CD14-positive monocyte (primary cell): ENCODE measurements at regions not wholly inside any gene's neighbourhood (a gene's known extent, or its start where the extent isn't known, plus 50 kb on each side); places are given as distances from the start of the nearest gene placed in this dataset.
A peak's percentile ranks its signal among the peaks of the same experiment; 100 is the strongest.
"Not testable (repeated sequence)": the region's sequence is repeated elsewhere in the genome, so short reads cannot be mapped to it uniquely, and the experiment has no call there.

Source experiments
- DNase-seq, 3 donors: peaks; one replicate each; pipeline ENCODE4 v3.0.0-alpha.2; 2011 to 2022
- H2AFZ ChIP-seq: 2 replicates; pipeline ENCODE4 v1.6.0; 2012; ENCODE audit warnings: mild to moderate bottlenecking, low read depth, low read length, inconsistent platforms; ENCODE audit not compliant: insufficient read depth, poor library complexity, severe bottlenecking
- H3K27ac ChIP-seq, 2 donors: 1 replicate in 1 of 2; 2 replicates in 1 of 2; pipeline ENCODE4 v1.5.1; 2012 to 2013; ENCODE audit warnings: low read length in 2 of 2, control low read depth in 1 of 2, inconsistent platforms in 1 of 2, low read depth in 1 of 2, mild to moderate bottlenecking in 1 of 2
- H3K27me3 ChIP-seq, 2 donors: one replicate each; pipeline versions ENCODE4 v1.6.0 to v1.6.1; 2011 to 2013; ENCODE audit warnings: low read length in 2 of 2; ENCODE audit not compliant: control insufficient read depth in 2 of 2, insufficient read depth in 2 of 2
- H3K36me3 ChIP-seq, 2 donors: replicated peaks in 1 of 2; 1 replicate in 1 of 2; 2 replicates in 1 of 2; pipeline versions ENCODE4 v1.5.1 to v1.6.1; 2012 to 2013; ENCODE audit warnings: low read length in 2 of 2, control low read depth in 1 of 2, inconsistent platforms in 1 of 2, mild to moderate bottlenecking in 1 of 2; ENCODE audit not compliant: insufficient read depth in 2 of 2, control insufficient read depth in 1 of 2
- H3K4me1 ChIP-seq, 2 donors: 1 replicate in 1 of 2; 2 replicates in 1 of 2; pipeline versions ENCODE4 v1.5.1 to v1.6.1; 2012 to 2013; ENCODE audit warnings: low read length in 2 of 2, control low read depth in 1 of 2, inconsistent platforms in 1 of 2, mild to moderate bottlenecking in 1 of 2, moderate library complexity in 1 of 2; ENCODE audit not compliant: insufficient read depth in 2 of 2, control insufficient read depth in 1 of 2
- H3K4me2 ChIP-seq: replicated peaks from 2 replicates; pipeline ENCODE3; 2012; ENCODE audit warnings: low read length, moderate library complexity, mild to moderate bottlenecking; ENCODE audit not compliant: poor library complexity, severe bottlenecking; ENCODE audit errors: extremely low read depth
- H3K4me3 ChIP-seq, 3 experiments: fragments of 200-600 bp in 1 of 3; sonication (generic) in 1 of 3; replicated peaks in 1 of 3; 1 replicate in 2 of 3; 2 replicates in 1 of 3; pipeline ENCODE4 v1.5.1; 2011 to 2013; ENCODE audit warnings: low read length in 3 of 3, mild to moderate bottlenecking in 3 of 3, control low read depth in 2 of 3, low read depth in 2 of 3, inconsistent platforms in 1 of 3, moderate library complexity in 1 of 3
- H3K79me2 ChIP-seq: 2 replicates; pipeline ENCODE4 v1.6.0; 2012; ENCODE audit warnings: mild to moderate bottlenecking, control low read depth, inconsistent platforms, low read length, moderate library complexity; ENCODE audit not compliant: insufficient read depth
- H3K9ac ChIP-seq: 2 replicates; pipeline ENCODE4 v1.6.0; 2017; ENCODE audit warnings: low read length, mild to moderate bottlenecking; ENCODE audit not compliant: insufficient read depth, poor library complexity, severe bottlenecking
- H3K9me3 ChIP-seq, 2 donors: replicated peaks in 1 of 2; 1 replicate in 1 of 2; 2 replicates in 1 of 2; pipeline versions ENCODE4 v1.5.1 to v1.6.1; 2012 to 2013; ENCODE audit warnings: low read length in 2 of 2, control low read depth in 1 of 2; ENCODE audit not compliant: control insufficient read depth in 1 of 2, insufficient read depth in 1 of 2
- H4K20me1 ChIP-seq: 2 replicates; pipeline ENCODE4 v1.6.0; 2012; ENCODE audit warnings: mild to moderate bottlenecking, low read length, control low read depth, moderate library complexity; ENCODE audit not compliant: insufficient read depth
- H3K27ac Mint-ChIP-seq, 7 donors: one replicate each; pipeline ENCODE4 v1.8.0; 2020; ENCODE audit warnings: mild to moderate bottlenecking in 7 of 7, mixed read lengths in 7 of 7, moderate library complexity in 6 of 7, inconsistent platforms in 2 of 7
- H3K27me3 Mint-ChIP-seq, 3 donors: one replicate each; pipeline ENCODE4 v1.8.0; 2021 to 2022; ENCODE audit warnings: low read depth in 3 of 3, mild to moderate bottlenecking in 3 of 3, mixed read lengths in 3 of 3, moderate library complexity in 3 of 3, inconsistent platforms in 1 of 3
- H3K36me3 Mint-ChIP-seq, 2 donors: one replicate each; pipeline ENCODE4 v1.8.0; 2020; ENCODE audit warnings: mixed read lengths in 2 of 2, inconsistent platforms in 1 of 2, mild to moderate bottlenecking in 1 of 2
- H3K4me1 Mint-ChIP-seq: one replicate; pipeline ENCODE4 v1.8.0; 2020; ENCODE audit warnings: mild to moderate bottlenecking, mixed read lengths
- H3K4me3 Mint-ChIP-seq, 2 donors: one replicate each; pipeline ENCODE4 v1.8.0; 2020; ENCODE audit warnings: mild to moderate bottlenecking in 2 of 2, mixed read lengths in 2 of 2, moderate library complexity in 1 of 2
- H3K9me3 Mint-ChIP-seq, 7 donors: one replicate each; pipeline ENCODE4 v1.8.0; 2020 to 2022; ENCODE audit warnings: mixed read lengths in 7 of 7, mild to moderate bottlenecking in 6 of 7, moderate library complexity in 6 of 7, inconsistent platforms in 2 of 7
- WGBS: methylation state at CpG from one replicate; pipeline ENCODE4 v1.1.5; 2013; ENCODE audit warnings: missing lambda C conversion rate; ENCODE audit not compliant: insufficient coverage; 5-methylcytosine and 5-hydroxymethylcytosine counted together
- intact Hi-C, 2 donors: fragments of 100-400 bp; cut with micrococcal nuclease; formaldehyde crosslinking; loops; one replicate each; pipeline versions ENCODE4 v1.15.0 to v1.15.1; 2023
- TF ChIP-seq, protein P1 (sequence below): fragments of 200-600 bp; IDR thresholded peaks from one replicate; pipeline ENCODE4 v1.8.0; 2022; ENCODE audit warnings: antibody characterized with exemption, mild to moderate bottlenecking

DNA sequence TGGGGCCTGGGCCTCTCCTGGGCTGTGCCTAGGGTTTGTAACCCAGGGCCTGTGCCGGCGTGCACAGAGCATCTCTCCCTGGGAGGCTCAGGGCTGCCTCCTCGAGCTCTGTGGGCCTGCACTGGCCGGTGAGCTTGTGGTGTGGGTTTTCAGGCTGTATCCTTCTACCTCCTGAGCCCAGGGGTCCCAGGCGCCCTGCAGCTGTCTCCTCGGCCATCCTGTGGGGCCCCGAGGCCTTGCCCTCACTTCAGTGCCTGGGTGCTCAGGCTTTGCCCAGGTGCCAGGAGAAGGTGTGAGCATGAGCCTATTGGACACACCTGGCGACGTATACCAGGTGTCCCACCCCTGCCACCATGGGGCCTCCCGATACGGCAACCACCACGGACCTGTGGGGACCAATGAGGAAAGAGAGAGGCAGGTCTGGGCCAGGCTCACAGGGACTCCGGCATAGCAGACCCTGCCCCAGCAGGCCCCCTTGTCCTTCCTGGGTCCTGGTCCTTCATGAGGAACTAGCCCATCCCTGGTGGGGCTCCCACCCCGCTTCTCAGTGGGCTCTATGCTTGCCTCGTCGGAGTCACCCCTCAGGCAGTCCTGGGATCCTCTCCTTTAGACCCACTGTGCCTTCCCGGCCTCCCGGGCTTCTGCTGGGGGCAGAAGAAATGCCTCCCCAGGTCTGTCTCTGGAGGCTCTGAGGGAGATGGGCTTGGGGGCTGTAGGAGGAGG is 400.2 kb downstream of the TMEM121 start:
- intact Hi-C loops = no loop called here
- Histone ChIP-seq H3K9me3 (no peaks in the 10 kb centered on the region), H3K27me3 (peaks cover 0 to 27% of the 10 kb centered on the region in 2 donors), H3K36me3 (no peaks in the 10 kb centered on the region), H3K4me3 (no peak overlapping the region), H3K4me2 (no peak overlapping the region), H2AFZ (no peak overlapping the region), H4K20me1 (no peaks in the 10 kb centered on the region), H3K27ac (no peak overlapping the region), H3K79me2 (no peaks in the 10 kb centered on the region), H3K4me1 (no peaks in the 10 kb centered on the region), H3K9ac (no peak overlapping the region)
- TF ChIP-seq, protein P1, sequence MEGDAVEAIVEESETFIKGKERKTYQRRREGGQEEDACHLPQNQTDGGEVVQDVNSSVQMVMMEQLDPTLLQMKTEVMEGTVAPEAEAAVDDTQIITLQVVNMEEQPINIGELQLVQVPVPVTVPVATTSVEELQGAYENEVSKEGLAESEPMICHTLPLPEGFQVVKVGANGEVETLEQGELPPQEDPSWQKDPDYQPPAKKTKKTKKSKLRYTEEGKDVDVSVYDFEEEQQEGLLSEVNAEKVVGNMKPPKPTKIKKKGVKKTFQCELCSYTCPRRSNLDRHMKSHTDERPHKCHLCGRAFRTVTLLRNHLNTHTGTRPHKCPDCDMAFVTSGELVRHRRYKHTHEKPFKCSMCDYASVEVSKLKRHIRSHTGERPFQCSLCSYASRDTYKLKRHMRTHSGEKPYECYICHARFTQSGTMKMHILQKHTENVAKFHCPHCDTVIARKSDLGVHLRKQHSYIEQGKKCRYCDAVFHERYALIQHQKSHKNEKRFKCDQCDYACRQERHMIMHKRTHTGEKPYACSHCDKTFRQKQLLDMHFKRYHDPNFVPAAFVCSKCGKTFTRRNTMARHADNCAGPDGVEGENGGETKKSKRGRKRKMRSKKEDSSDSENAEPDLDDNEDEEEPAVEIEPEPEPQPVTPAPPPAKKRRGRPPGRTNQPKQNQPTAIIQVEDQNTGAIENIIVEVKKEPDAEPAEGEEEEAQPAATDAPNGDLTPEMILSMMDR = no peak
- Mint-ChIP-seq H3K4me3 (no peak overlapping the region), H3K36me3 (no peaks in the 10 kb centered on the region), H3K9me3 (peaks cover 0 to 5% (median 3%) of the 10 kb centered on the region in 7 donors), H3K4me1 (no peaks in the 10 kb centered on the region), H3K27ac (no peak overlapping the region), H3K27me3 (peaks cover 31 to 53% (median 35%) of the 10 kb centered on the region in 3 donors)
- WGBS = 72% methylated on average over 13 of the region's 18 CpGs
- no peak for DNase-seq

- intact Hi-C loops = no loop called here
- H3K27me3 Mint-ChIP-seq = peaks cover 35 to 61% (median 41%) of the 10 kb centered on the region in 3 donors
- H3K9me3 Mint-ChIP-seq = peaks cover 0 to 4% (median 2%) of the 10 kb centered on the region in 7 donors
- Histone ChIP-seq H3K9me3 (no peaks in the 10 kb centered on the region), H4K20me1 (no peaks in the 10 kb centered on the region), H2AFZ (no peak overlapping the region), H3K79me2 (no peaks in the 10 kb centered on the region), H3K4me3 (no peak overlapping the region), H3K36me3 (no peaks in the 10 kb centered on the region), H3K4me2 (no peak overlapping the region), H3K9ac (no peak overlapping the region), H3K4me1 (no peaks in the 10 kb centered on the region), H3K27ac (no peak overlapping the region), H3K27me3 (peaks cover 4 to 27% of the 10 kb centered on the region in 2 donors)
- no peak for DNase-seq
- TF ChIP-seq, protein P1 = no peak
- no peaks in the 10 kb centered on the region for H3K36me3 Mint-ChIP-seq
- H3K27ac Mint-ChIP-seq = no peak overlapping the region
- H3K4me1 Mint-ChIP-seq = no peaks in the 10 kb centered on the region
- H3K4me3 Mint-ChIP-seq = peak overlapping the region in 1 of 2 donors; percentile 26
- 30% methylated on average over 14 of the region's 25 CpGs for WGBS
Measured at GRCh38 chr14:105927096-105928060, 401.0 kb downstream of the TMEM121 start.

DNA sequence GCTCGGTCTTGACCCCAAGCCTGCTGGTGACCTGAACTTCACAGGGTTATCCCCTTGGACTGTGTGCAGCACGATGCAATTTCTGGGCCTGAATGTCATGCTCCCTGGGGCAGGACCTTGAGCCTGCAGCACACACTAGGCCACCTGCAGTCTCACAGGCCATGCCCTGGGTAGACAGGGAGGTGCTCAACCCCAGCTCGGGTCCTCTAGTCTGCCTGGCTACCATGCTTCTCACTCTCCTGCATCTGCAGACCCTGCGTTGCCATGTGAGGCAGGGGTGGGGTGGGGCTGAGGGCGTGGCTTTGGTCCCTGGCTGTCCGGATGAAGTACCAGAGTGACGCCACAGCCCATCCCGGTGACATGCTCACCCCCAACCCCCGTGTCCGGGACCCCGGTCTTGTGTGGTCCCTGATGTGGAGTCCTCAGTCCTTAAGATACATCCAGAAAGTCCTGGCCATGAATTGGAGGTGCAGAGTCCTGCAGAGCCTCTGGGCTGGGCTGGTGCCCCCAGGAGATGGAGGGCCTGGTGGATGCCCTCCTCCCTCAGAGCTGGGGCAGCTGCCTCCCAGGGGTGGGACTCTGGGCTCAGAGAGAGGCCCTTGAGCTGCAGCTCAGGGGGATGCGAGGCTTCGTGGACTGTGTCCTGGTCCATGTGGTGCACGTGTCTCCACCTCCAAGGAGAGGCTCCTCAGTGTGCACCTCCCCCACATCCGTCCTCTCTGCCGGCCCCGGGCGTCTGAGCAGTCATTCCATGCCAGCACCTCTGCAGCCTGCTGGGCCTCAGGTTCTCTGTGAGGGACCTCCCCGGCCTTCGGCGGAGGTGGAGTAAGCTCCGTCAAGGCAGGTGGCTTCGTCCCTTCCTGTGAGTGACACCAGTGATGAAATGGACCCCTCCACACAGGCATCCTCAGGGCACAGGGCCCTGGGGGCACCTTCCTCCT is 402.1 kb downstream of the TMEM121 start:
- H3K4me1 Mint-ChIP-seq, H3K9ac ChIP-seq, H4K20me1 ChIP-seq, H3K36me3 ChIP-seq, intact Hi-C loops, H3K4me1 ChIP-seq, H3K79me2 ChIP-seq, H3K27ac Mint-ChIP-seq, H3K27ac ChIP-seq, DNase-seq, H3K4me2 ChIP-seq, H3K4me3 ChIP-seq, H2AFZ ChIP-seq, H3K9me3 Mint-ChIP-seq, H3K36me3 Mint-ChIP-seq, H3K9me3 ChIP-seq: not testable (repeated sequence)
- Mint-ChIP-seq H3K4me3 (peak overlapping the region in 1 of 2 donors; percentile 26), H3K27me3 (peaks cover 36 to 69% (median 44%) of the 10 kb centered on the region in 3 donors)
- H3K27me3 ChIP-seq = peaks cover 6 to 30% of the 10 kb centered on the region in 2 donors
- 3% methylated on average over 13 of the region's 23 CpGs for WGBS
